ENCODE measurements at regions not wholly inside any gene's neighbourhood (a gene's known extent, or its start where the extent isn't known, plus 50 kb on each side); places are given as distances from the start of the nearest gene placed in this dataset.

- CTCF ChIA-PET, result no interaction called here
These were observed 535.4 kb downstream of the PID1 start for GRCh38 chr2:228735697-228736096.

GRCh38 chr2:228731517-228731916 is 539.6 kb downstream of the PID1 start:
- CTCF ChIA-PET, result no interaction called here
- TF ChIP-seq CTCF (IDR thresholded peaks at IDR 0.05), result no peak
- Mint-ChIP-seq H3K4me1 (ENCODE audit: low read depth) (no peaks in the 10 kb centered on the region), H3K27me3 (no peaks in the 10 kb centered on the region), H3K36me3 (ENCODE audit: low read depth) (no peaks in the 10 kb centered on the region), H3K27ac (no peak overlapping the region), H3K9me3 (peaks cover 14% of the 10 kb centered on the region), H3K4me3 (no peak overlapping the region)
- H3K4me1 ChIP-seq (ENCODE audit: insufficient read depth, low read length), result no peaks in the 10 kb centered on the region
- H3K27me3 ChIP-seq (ENCODE audit: control insufficient read depth in 1 of 2, insufficient read depth in 2 of 2, low read length in 2 of 2), result no peaks in the 10 kb centered on the region
- intact Hi-C loops (cut with DNase I, micrococcal nuclease), result no loop called here
- ATAC-seq (ENCODE audit: poor library complexity) (no peak), DNase-seq (no peak)
- no peaks in the 10 kb centered on the region for H3K9me3 ChIP-seq (ENCODE audit: control insufficient read depth in 1 of 2, insufficient read depth in 1 of 2, low read length in 2 of 2)
- POLR2A ChIA-PET, result no interaction called here
- no peaks in the 10 kb centered on the region for H3K36me3 ChIP-seq (ENCODE audit: insufficient read depth, low read length)
- H3K4me3 ChIP-seq (ENCODE audit: low read length), result no peak overlapping the region
- no peak overlapping the region for H3K27ac ChIP-seq (ENCODE audit: low read depth in 1 of 2, low read length in 2 of 2)

More at GRCh38 chr2:228735697-228736096, 535.4 kb downstream of the PID1 start:
- Mint-ChIP-seq H3K27me3 (no peaks in the 10 kb centered on the region), H3K4me3 (no peak overlapping the region), H3K9me3 (peaks cover 8% of the 10 kb centered on the region), H3K27ac (no peak overlapping the region), H3K36me3 (ENCODE audit: low read depth) (no peaks in the 10 kb centered on the region), H3K4me1 (ENCODE audit: low read depth) (no peaks in the 10 kb centered on the region)
- POLR2A ChIA-PET, result no interaction called here
- no peak for TF ChIP-seq CTCF (IDR thresholded peaks at IDR 0.05)
- H3K4me1 ChIP-seq (ENCODE audit: insufficient read depth, low read length), result no peaks in the 10 kb centered on the region
- H3K4me3 ChIP-seq (ENCODE audit: low read length), result no peak overlapping the region
- no peaks in the 10 kb centered on the region for H3K9me3 ChIP-seq (ENCODE audit: control insufficient read depth in 1 of 2, insufficient read depth in 1 of 2, low read length in 2 of 2)
- no peak for DNase-seq
- H3K36me3 ChIP-seq (ENCODE audit: insufficient read depth, low read length), result no peaks in the 10 kb centered on the region
- intact Hi-C loops (cut with DNase I, micrococcal nuclease), result no loop called here
- no peak for ATAC-seq (ENCODE audit: poor library complexity)
- no peak overlapping the region for H3K27ac ChIP-seq (ENCODE audit: low read depth in 1 of 2, low read length in 2 of 2)
- H3K27me3 ChIP-seq (ENCODE audit: control insufficient read depth in 1 of 2, insufficient read depth in 2 of 2, low read length in 2 of 2), result no peaks in the 10 kb centered on the region

GRCh38 chr2:228728961-228729360 is 542.1 kb downstream of the PID1 start:
- Mint-ChIP-seq H3K4me3 (no peak overlapping the region), H3K27me3 (no peaks in the 10 kb centered on the region), H3K27ac (no peak overlapping the region), H3K9me3 (peaks cover 12% of the 10 kb centered on the region), H3K36me3 (ENCODE audit: low read depth) (no peaks in the 10 kb centered on the region), H3K4me1 (ENCODE audit: low read depth) (no peaks in the 10 kb centered on the region)
- H3K9me3 ChIP-seq (ENCODE audit: control insufficient read depth in 1 of 2, insufficient read depth in 1 of 2, low read length in 2 of 2), result no peaks in the 10 kb centered on the region
- DNase-seq, result no peak
- POLR2A ChIA-PET, result no interaction called here
- H3K27me3 ChIP-seq (ENCODE audit: control insufficient read depth in 1 of 2, insufficient read depth in 2 of 2, low read length in 2 of 2), result no peaks in the 10 kb centered on the region
- ATAC-seq (ENCODE audit: poor library complexity), result no peak
- CTCF ChIA-PET, result no interaction called here
- no peaks in the 10 kb centered on the region for H3K4me1 ChIP-seq (ENCODE audit: insufficient read depth, low read length)
- no peak for TF ChIP-seq CTCF (IDR thresholded peaks at IDR 0.05)
- intact Hi-C loops (cut with DNase I, micrococcal nuclease), result no loop called here
- no peak overlapping the region for H3K27ac ChIP-seq (ENCODE audit: low read depth in 1 of 2, low read length in 2 of 2)
- H3K4me3 ChIP-seq (ENCODE audit: low read length), result no peak overlapping the region
- no peaks in the 10 kb centered on the region for H3K36me3 ChIP-seq (ENCODE audit: insufficient read depth, low read length)

Measured in CD4-positive, alpha-beta T cell (primary cell).